Smooth muscle cell (in vitro differentiated cells): ENCODE measurements at regions not wholly inside any gene's neighbourhood (a gene's known extent, or its start where the extent isn't known, plus 50 kb on each side); places are given as distances from the start of the nearest gene placed in this dataset.

Source experiments
- DNase-seq: peaks from one replicate; lab custom pipeline; 2025; ENCODE audit not compliant: unreplicated experiment; lab: John Stamatoyannopoulos, UW
- H2AFZ ChIP-seq: fragments of 200-600 bp; sonication (generic); 2 replicates; pipeline ENCODE4 v1.6.0; 2016; ENCODE audit warnings: antibody characterized with exemption, low read depth, mild to moderate bottlenecking
- H3F3A ChIP-seq: fragments of 200-600 bp; sonication (generic); 2 replicates; pipeline ENCODE4 v1.6.0; 2017; ENCODE audit warnings: antibody characterized with exemption, low read depth
- H3K27ac ChIP-seq: fragments of 200-600 bp; sonication (generic); 2 replicates; pipeline ENCODE4 v1.5.1; 2016; ENCODE audit warnings: low read depth, mild to moderate bottlenecking
- H3K27me3 ChIP-seq: fragments of 200-600 bp; sonication (generic); 2 replicates; pipeline ENCODE4 v1.6.1; 2016; ENCODE audit warnings: low read depth, mild to moderate bottlenecking
- H3K36me3 ChIP-seq: fragments of 200-600 bp; sonication (generic); 2 replicates; pipeline ENCODE4 v1.5.1; 2016; ENCODE audit warnings: low read depth
- H3K4me1 ChIP-seq: fragments of 200-600 bp; sonication (generic); 2 replicates; pipeline ENCODE4 v1.5.1; 2016; ENCODE audit warnings: low read depth
- H3K4me2 ChIP-seq: fragments of 200-600 bp; sonication (generic); 2 replicates; pipeline ENCODE4 v1.6.0; 2016; ENCODE audit warnings: mild to moderate bottlenecking
- H3K4me3 ChIP-seq: fragments of 200-600 bp; sonication (generic); 2 replicates; pipeline ENCODE4 v1.5.1; 2016; ENCODE audit warnings: mild to moderate bottlenecking
- H3K79me2 ChIP-seq: fragments of 200-600 bp; sonication (generic); 2 replicates; pipeline ENCODE4 v1.6.0; 2016; ENCODE audit warnings: low read depth, mild to moderate bottlenecking
- H3K9ac ChIP-seq: fragments of 200-600 bp; sonication (generic); 2 replicates; pipeline ENCODE4 v1.6.0; 2016; ENCODE audit warnings: low read depth
- H3K9me3 ChIP-seq: fragments of 200-600 bp; sonication (generic); replicated peaks from 2 replicates; pipeline ENCODE4 v1.5.1; 2016; ENCODE audit warnings: low read depth
- H4K20me1 ChIP-seq: fragments of 200-600 bp; sonication (generic); 2 replicates; pipeline ENCODE4 v1.6.0; 2016; ENCODE audit warnings: low read depth
- WGBS: methylation state at CpG from one replicate; pipeline ENCODE4 v1.1.7; 2016; ENCODE audit warnings: low lambda C conversion rate; 5-methylcytosine and 5-hydroxymethylcytosine counted together
- TF ChIP-seq, protein P1 (sequence below): fragments of 200-600 bp; sonication (generic); IDR thresholded peaks from 2 replicates; pipeline ENCODE4 v1.5.1; 2017; ENCODE audit warnings: borderline replicate concordance, mild to moderate bottlenecking, antibody characterized with exemption; ENCODE audit not compliant: insufficient read depth, poor library complexity, severe bottlenecking

DNA sequence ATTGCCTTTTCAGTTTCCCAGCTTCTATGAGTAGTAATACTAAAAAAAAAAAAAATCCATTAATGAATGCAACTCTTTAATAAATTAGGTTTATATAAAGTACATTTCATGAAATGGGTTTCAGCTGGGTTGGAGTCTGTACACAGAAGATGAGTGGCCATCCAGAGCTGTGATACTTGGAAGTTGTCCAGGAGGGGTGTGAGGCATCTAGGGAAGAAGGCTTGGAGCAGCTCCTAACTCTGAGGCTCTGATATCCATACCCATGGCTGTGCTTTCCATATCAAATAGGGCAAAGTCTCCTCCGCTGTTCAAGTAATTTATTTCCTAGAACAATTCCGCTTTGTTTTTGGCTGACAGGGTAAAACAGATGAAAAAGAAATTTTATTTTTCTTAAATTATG is 423.3 kb upstream of the TENM3 start:
- 98% methylated on average over 2 of the region's 2 CpGs for WGBS
- Histone ChIP-seq H4K20me1 (no peaks in the 10 kb centered on the region), H3F3A (no peaks in the 10 kb centered on the region), H3K4me3 (no peak overlapping the region), H3K79me2 (no peaks in the 10 kb centered on the region), H3K9ac (no peak overlapping the region), H3K36me3 (no peaks in the 10 kb centered on the region), H3K4me2 (no peak overlapping the region), H3K27me3 (peaks cover 5% of the 10 kb centered on the region), H2AFZ (no peak overlapping the region), H3K4me1 (no peaks in the 10 kb centered on the region), H3K27ac (no peak overlapping the region), H3K9me3 (no peaks in the 10 kb centered on the region)
- DNase-seq: no peak
- TF ChIP-seq, protein P1, sequence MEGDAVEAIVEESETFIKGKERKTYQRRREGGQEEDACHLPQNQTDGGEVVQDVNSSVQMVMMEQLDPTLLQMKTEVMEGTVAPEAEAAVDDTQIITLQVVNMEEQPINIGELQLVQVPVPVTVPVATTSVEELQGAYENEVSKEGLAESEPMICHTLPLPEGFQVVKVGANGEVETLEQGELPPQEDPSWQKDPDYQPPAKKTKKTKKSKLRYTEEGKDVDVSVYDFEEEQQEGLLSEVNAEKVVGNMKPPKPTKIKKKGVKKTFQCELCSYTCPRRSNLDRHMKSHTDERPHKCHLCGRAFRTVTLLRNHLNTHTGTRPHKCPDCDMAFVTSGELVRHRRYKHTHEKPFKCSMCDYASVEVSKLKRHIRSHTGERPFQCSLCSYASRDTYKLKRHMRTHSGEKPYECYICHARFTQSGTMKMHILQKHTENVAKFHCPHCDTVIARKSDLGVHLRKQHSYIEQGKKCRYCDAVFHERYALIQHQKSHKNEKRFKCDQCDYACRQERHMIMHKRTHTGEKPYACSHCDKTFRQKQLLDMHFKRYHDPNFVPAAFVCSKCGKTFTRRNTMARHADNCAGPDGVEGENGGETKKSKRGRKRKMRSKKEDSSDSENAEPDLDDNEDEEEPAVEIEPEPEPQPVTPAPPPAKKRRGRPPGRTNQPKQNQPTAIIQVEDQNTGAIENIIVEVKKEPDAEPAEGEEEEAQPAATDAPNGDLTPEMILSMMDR: no peak

DNA sequence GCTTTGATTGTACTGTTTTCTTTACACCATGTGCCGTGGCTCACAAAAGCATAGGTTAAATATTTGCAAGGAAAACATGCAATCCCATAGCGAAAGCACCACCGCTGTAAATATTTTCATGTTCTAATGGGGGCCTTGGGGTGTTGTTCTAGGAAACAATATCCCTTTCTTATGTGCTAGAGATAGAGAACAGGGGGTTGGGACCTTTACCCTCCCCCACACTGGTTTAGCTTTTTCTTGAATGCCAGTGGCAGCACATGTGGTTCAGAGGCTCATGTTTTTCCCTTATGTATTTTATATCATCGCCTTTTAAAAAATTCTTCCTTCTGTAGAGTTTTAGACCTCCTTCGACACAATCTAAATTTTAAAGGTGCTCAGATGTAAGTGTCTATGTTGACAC is 422.6 kb upstream of the TENM3 start:
- Histone ChIP-seq H3K4me3 (no peak overlapping the region), H3K27me3 (peaks cover 9% of the 10 kb centered on the region), H3K9ac (no peak overlapping the region), H3K36me3 (no peaks in the 10 kb centered on the region), H3F3A (no peaks in the 10 kb centered on the region), H4K20me1 (no peaks in the 10 kb centered on the region), H3K27ac (no peak overlapping the region), H3K4me2 (no peak overlapping the region), H2AFZ (no peak overlapping the region), H3K4me1 (no peaks in the 10 kb centered on the region), H3K79me2 (no peaks in the 10 kb centered on the region), H3K9me3 (no peaks in the 10 kb centered on the region)
- DNase-seq: no peak
- WGBS: 92% methylated on average over 5 of the region's 5 CpGs
- TF ChIP-seq, protein P1: no peak

DNA sequence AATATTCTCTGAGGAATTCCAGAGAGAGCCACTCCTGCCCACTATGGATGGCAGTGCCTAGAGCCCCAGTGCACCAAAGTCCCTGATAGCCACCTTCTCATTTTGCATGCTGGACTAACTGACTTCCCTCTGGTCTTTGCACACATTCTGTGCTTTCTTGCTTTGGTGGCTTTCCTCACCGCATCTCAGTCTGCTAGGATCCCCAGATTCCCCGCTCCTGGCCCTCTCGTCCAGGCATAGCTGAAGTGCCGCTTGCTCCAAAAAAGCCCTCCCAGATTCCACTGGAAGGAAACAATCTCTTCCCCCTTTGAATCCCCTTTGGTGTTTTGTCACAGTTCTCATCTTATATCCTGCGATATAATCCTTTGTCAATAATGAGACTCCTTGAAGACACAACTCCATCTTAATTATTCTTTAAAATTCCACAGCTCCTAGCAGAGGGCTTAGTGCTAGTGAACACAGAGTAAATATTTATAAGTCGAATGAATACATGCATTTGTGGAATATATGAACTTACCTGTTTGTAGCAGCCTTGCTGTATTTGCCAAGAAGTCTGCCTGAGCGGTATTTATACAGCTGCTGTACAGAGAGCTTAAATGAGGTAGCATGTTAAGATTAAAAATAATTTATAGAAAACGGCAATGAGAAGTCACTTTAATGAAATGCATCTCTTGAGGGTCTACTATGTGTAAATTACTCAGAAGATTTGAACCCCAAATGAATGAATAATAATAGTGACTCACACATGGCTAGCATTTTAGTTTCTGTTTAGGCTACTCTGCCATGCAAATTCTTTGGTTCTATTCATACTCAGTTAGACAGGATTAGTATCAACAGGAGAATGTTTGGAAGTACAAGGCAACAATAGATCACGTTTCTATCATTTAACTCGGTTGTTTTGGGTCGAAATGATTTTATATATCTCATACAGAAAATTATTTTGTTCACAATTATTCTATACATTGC is 421.9 kb upstream of the TENM3 start:
- no peak for DNase-seq
- H3K9ac ChIP-seq: no peak overlapping the region
- H3K79me2 ChIP-seq: no peaks in the 10 kb centered on the region
- no peaks in the 10 kb centered on the region for H3K4me1 ChIP-seq
- 81% methylated on average over 11 of the region's 11 CpGs for WGBS
- no peaks in the 10 kb centered on the region for H4K20me1 ChIP-seq
- no peaks in the 10 kb centered on the region for H3F3A ChIP-seq
- no peak overlapping the region for H2AFZ ChIP-seq
- no peaks in the 10 kb centered on the region for H3K36me3 ChIP-seq
- no peak overlapping the region for H3K27ac ChIP-seq
- H3K27me3 ChIP-seq: peaks cover 12% of the 10 kb centered on the region
- H3K9me3 ChIP-seq: no peaks in the 10 kb centered on the region
- no peak overlapping the region for H3K4me2 ChIP-seq
- TF ChIP-seq, protein P1: no peak
- no peak overlapping the region for H3K4me3 ChIP-seq

DNA sequence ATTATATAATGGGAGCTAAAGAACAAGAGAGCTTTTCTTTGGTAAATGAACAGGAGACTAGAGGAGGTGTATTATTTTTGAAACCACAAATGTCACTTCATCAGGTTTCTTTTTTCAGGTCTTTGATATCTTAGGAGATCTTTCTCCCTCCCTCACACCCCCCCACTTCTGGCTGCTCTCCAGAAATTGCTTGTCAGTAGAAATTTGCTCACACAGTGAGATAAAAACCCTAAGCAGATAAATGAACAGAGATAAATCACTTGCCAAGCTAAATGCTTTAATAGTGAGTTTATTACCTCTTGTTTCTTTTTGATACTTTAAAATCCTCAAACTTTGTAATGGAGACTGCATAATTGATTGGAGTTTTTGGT is 421.2 kb upstream of the TENM3 start:
- H4K20me1 ChIP-seq: no peaks in the 10 kb centered on the region
- no peaks in the 10 kb centered on the region for H3K79me2 ChIP-seq
- no peak overlapping the region for H3K27ac ChIP-seq
- DNase-seq: no peak
- no peak overlapping the region for H2AFZ ChIP-seq
- H3F3A ChIP-seq: no peaks in the 10 kb centered on the region
- H3K4me1 ChIP-seq: no peaks in the 10 kb centered on the region
- H3K4me2 ChIP-seq: no peak overlapping the region
- H3K27me3 ChIP-seq: peaks cover 12% of the 10 kb centered on the region
- no peaks in the 10 kb centered on the region for H3K36me3 ChIP-seq
- no peak overlapping the region for H3K4me3 ChIP-seq
- TF ChIP-seq, protein P1: no peak
- no peak overlapping the region for H3K9ac ChIP-seq
- H3K9me3 ChIP-seq: no peaks in the 10 kb centered on the region
